Right renal pelvis (tissue), 4 donors: ENCODE measurements at regions not wholly inside any gene's neighbourhood (a gene's known extent, or its start where the extent isn't known, plus 50 kb on each side); places are given as distances from the start of the nearest gene placed in this dataset.

Experiments
- DNase-seq, 4 donors: peaks; one replicate each; pipeline ENCODE4 v3.0.0-alpha.2; 2013; ENCODE audit warnings: low read depth in 4 of 4, low spot score in 3 of 4, missing footprints in 1 of 4

DNA sequence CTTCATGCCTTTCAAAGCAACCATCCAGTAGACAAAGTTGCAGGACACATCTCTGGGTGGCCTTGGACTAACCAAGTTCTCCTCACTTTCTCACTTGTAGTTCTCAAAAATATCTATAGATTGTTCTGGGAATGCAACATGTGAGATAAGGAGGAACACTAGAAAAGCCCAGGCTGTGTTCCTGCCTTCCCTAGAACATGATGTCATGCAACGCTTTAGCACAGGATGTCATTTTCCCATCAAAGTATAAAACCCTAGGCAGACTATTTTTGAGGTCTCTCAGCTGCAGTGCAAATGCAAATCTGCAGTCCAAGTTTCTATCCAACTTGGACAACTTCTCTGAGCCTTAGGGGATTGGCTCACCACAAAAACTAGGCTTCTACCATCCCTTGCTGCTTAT, 78.8 kb upstream of the PCDH7 start:
- no peak for DNase-seq

DNA sequence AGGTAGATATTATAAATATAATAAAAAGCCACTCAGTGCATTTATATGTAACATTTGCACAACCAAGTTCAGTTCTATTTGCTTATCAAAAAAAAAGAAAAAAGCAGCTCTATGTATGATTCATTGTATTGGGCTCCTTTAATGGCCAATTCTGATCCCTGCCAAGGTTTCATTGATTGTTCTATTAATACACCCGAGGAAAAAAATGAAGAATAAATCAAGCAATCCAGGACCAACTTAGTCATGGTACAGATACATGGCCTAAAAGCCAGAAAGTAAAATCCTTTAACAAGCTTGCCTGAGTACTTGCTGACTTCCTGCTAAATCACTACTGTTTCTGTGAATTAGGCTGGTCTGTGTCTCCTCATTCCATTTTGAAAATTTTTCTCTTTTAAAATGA, 77.6 kb upstream of the PCDH7 start:
- DNase-seq, result no peak

DNA sequence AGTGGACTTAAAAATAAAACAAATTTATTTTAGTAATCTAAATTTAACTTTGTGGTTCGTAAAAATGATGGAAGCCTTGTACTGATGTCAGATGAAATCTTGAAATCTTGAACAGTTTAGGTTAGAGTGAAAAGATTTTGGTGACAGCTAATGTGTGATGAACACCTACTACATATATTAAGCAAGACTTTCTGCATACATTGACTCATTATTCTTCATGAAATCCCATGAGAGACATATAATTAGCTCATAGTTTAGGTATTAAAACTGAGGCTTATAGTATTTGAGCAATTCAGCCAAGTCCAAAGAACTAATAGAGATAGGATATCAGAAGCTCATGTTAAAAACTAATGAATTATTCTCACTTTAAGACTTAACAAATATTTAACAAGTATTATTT, 66.9 kb upstream of the PCDH7 start:
- DNase-seq, result no peak

DNA sequence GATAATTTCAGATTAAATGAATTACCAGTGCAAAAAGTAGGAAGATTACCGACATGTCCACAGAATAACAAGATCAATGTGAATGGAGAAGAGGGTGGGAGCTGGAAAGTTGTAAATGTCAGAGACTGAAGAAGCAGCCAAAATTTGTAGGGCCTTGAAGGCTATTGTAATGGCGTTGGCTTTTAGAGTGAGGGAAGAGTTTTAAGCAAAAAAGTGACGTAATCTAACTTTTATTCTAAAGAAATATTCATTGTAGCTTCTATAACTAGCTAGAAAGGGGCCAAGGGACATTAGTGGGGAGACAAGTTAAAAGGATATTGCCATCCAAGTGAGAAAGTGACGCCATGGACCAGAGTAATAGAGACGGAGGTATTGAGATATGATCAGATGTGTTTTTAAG, 63.3 kb upstream of the PCDH7 start:
- DNase-seq, result no peak

DNA sequence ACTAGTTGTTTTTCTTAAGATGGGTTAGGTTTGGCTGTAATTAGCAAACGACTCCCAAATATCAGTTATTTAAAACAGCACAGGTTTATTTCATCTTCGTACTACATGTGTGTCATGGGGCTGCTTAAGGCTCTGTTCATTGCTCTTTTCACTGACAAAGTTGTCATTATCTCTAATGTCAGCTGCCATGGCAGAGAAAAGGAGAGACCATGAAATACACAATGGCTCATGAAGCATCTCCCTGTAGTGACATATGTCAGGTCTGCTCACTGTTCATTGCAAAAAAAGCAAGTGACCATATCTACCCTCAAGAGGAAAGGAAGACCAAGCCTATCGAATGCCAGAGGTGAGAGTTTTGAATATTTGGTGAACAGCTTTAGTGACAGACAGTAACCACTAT, 52.2 kb upstream of the PCDH7 start:
- no peak for DNase-seq

DNA sequence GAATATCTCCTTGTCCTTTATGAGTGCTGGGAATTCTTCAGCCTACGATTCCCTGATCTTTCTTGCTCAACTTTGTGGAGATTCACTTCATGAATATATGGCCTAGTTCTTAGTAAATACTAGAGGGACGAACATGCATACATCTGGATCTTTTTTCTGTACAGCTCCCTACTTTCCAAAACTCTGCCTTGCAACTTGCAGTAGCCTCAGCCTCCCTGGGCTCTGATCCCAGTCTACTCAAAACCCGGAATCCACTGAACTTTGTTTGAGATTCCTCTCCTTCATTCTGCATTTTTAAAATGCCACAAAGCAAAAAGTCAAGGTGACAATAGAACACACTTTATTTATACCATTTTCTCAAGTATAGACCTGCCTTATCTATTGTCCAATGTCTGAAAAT, 50.0 kb upstream of the PCDH7 start:
- no peak for DNase-seq
